ENCODE measurements at regions not wholly inside any gene's neighbourhood (a gene's known extent, or its start where the extent isn't known, plus 50 kb on each side); places are given as distances from the start of the nearest gene placed in this dataset.

- H3K4me3 ChIP-seq (replicated peaks in 1 of 3; ENCODE audit: insufficient read depth in 1 of 3, low read depth in 2 of 3, low read length in 3 of 3): no peak overlapping the region
- ATAC-seq (no peak), DNase-seq (ENCODE audit: low spot score) (no peak), FAIRE-seq (no peak)
- no TSS peak for BruUV-seq (replicated peaks)
- no peak overlapping the region for H2AFZ ChIP-seq (ENCODE audit: low read length)
- intact Hi-C loops (cut with micrococcal nuclease; ENCODE audit: unreplicated experiment) (no loop called here), in situ Hi-C loops (cut with HindIII; ENCODE audit: extremely low pct_ligation_motif_present, low pct_unique_long_range_greater_than_20kb) (no loop called here)
- H3K79me2 ChIP-seq (ENCODE audit: insufficient read depth, low read length): no peaks in the 10 kb centered on the region
- TF ChIP-seq LRRFIP1 (CRISPR knock-in tag; conservative IDR thresholded peaks at IDR 0.05) (no peak), ISL2 (CRISPR knock-in tag; IDR thresholded peaks at IDR 0.05) (no peak), ZNF432 (CRISPR knock-in tag; IDR thresholded peaks at IDR 0.05; ENCODE audit: borderline replicate concordance) (no peak), ZNF605 (CRISPR knock-in tag; IDR thresholded peaks at IDR 0.05) (no peak), RBM22 (optimal IDR thresholded peaks at IDR 0.05; ENCODE audit: low read length) (no peak), CAMTA2 (CRISPR knock-in tag; IDR thresholded peaks at IDR 0.05; ENCODE audit: borderline replicate concordance) (no peak), HNRNPUL1 (IDR thresholded peaks at IDR 0.05; ENCODE audit: low read depth, low read length) (no peak), YEATS2 (CRISPR knock-in tag; IDR thresholded peaks at IDR 0.05; ENCODE audit: borderline replicate concordance) (no peak), MAX (IDR thresholded peaks at IDR 0.05) (no peak), HINFP (CRISPR knock-in tag; IDR thresholded peaks at IDR 0.05; ENCODE audit: low read depth) (no peak), ZNF451 (CRISPR knock-in tag; IDR thresholded peaks at IDR 0.05) (no peak), SALL1 (CRISPR knock-in tag; IDR thresholded peaks at IDR 0.05) (no peak), ZNF362 (CRISPR knock-in tag; IDR thresholded peaks at IDR 0.05; ENCODE audit: borderline replicate concordance) (no peak)
- H3K4me2 ChIP-seq (ENCODE audit: low read depth, low read length): no peak overlapping the region
- H3K9me3 ChIP-seq (ENCODE audit: low read length): no peaks in the 10 kb centered on the region
- POLR2A ChIA-PET: no interaction called here
- H3K9ac ChIP-seq (ENCODE audit: insufficient read depth, low read depth, low read length): no peak overlapping the region
- H3K27ac ChIP-seq (ENCODE audit: extremely low read length, insufficient read depth, low read length): no peak overlapping the region
- H3K4me1 ChIP-seq (ENCODE audit: insufficient read depth, low read length): peaks cover 21% of the 10 kb centered on the region
- CTCF ChIA-PET (ENCODE audit: low intra/inter-chr PET ratio, low total read pairs): no interaction called here
- H4K20me1 ChIP-seq (ENCODE audit: insufficient read depth, low read length): no peaks in the 10 kb centered on the region
- no peaks in the 10 kb centered on the region for H3K27me3 ChIP-seq (ENCODE audit: control insufficient read depth in 1 of 2, insufficient read depth in 2 of 2, low read length in 2 of 2)
- H3K36me3 ChIP-seq (replicated peaks in 1 of 2; ENCODE audit: control insufficient read depth in 1 of 2, insufficient read depth in 2 of 2, low read length in 2 of 2): no peaks in the 10 kb centered on the region
- WGBS (ENCODE audit: low lambda C conversion rate): 30% methylated on average over 6 of the region's 6 CpGs
Observed at GRCh38 chr1:177648731-177649265, 321.1 kb downstream of the SEC16B start.

Data from HepG2 (cell line).